Brain pericyte (primary cell): ENCODE measurements at regions not wholly inside any gene's neighbourhood (a gene's known extent, or its start where the extent isn't known, plus 50 kb on each side); places are given as distances from the start of the nearest gene placed in this dataset.

Experiments
- DNase-seq: peaks from one replicate; pipeline ENCODE4 v3.0.0-alpha.2; 2012; ENCODE audit warnings: low read depth, low spot score

GRCh38 chr5:93793159-93793781 lies 51.9 kb upstream of the POU5F2 start:
- DNase-seq: no peak

- peak; percentile 88 for DNase-seq
Measured at GRCh38 chr5:93791518-93791972, 50.1 kb upstream of the POU5F2 start.
